Breast epithelium (tissue), 4 donors: ENCODE measurements at regions not wholly inside any gene's neighbourhood (a gene's known extent, or its start where the extent isn't known, plus 50 kb on each side); places are given as distances from the start of the nearest gene placed in this dataset.

Source experiments
- DNase-seq, 2 donors: peaks; one replicate each; pipeline ENCODE4 v3.0.0-alpha.2; 2019; ENCODE audit warnings: low spot score in 2 of 2
- H3K27ac ChIP-seq, 2 donors: fragments of 200-600 bp; sonication (generic) in 1 of 2; one replicate each; pipeline ENCODE4 v1.5.1; 2016 to 2019; ENCODE audit warnings: mild to moderate bottlenecking in 1 of 2
- H3K27me3 ChIP-seq, 2 donors: fragments of 200-600 bp; sonication (generic) in 1 of 2; one replicate each; pipeline versions ENCODE4 v1.5.1 to v1.6.0; 2017 to 2019; ENCODE audit warnings: control low read depth in 1 of 2, mild to moderate bottlenecking in 1 of 2
- H3K36me3 ChIP-seq: fragments of 200-600 bp; one replicate; pipeline ENCODE4 v1.5.1; 2019
- H3K4me1 ChIP-seq, 2 donors: fragments of 200-600 bp; sonication (generic); one replicate each; pipeline ENCODE4 v1.5.1; 2016 to 2019; ENCODE audit warnings: control low read depth in 1 of 2
- H3K4me3 ChIP-seq, 3 donors: fragments of 200-600 bp; sonication (generic); 1 replicate in 2 of 3; 2 replicates in 1 of 3; pipeline ENCODE4 v1.5.1; 2016 to 2019; ENCODE audit warnings: mild to moderate bottlenecking in 3 of 3, moderate library complexity in 2 of 3
- H3K9me3 ChIP-seq, 2 donors: fragments of 200-600 bp; sonication (generic) in 1 of 2; one replicate each; pipeline ENCODE4 v1.5.1; 2016 to 2019; ENCODE audit warnings: control low read depth in 1 of 2
- CTCF ChIP-seq, 3 donors: fragments of 450-650 bp; IDR thresholded peaks; one replicate each; pipeline ENCODE4 v1.5.1; 2016 to 2017; ENCODE audit warnings: antibody characterized with exemption in 3 of 3, mild to moderate bottlenecking in 3 of 3, moderate library complexity in 3 of 3
- POLR2A ChIP-seq: fragments of 450-650 bp; IDR thresholded peaks from one replicate; pipeline ENCODE4 v1.6.1; 2016; ENCODE audit warnings: antibody characterized with exemption, mild to moderate bottlenecking, moderate library complexity
- POLR2AphosphoS5 ChIP-seq, 3 donors: sonication (generic); formaldehyde crosslinking; IDR thresholded peaks; one replicate each; pipeline ENCODE4 v1.6.1; 2017; ENCODE audit warnings: antibody characterized with exemption in 3 of 3
- intact Hi-C: fragments of 100-400 bp; cut with DNase I; formaldehyde crosslinking; loops from one replicate; pipeline ENCODE4 v1.15.1; 2023; ENCODE audit warnings: low total_unique reads

DNA sequence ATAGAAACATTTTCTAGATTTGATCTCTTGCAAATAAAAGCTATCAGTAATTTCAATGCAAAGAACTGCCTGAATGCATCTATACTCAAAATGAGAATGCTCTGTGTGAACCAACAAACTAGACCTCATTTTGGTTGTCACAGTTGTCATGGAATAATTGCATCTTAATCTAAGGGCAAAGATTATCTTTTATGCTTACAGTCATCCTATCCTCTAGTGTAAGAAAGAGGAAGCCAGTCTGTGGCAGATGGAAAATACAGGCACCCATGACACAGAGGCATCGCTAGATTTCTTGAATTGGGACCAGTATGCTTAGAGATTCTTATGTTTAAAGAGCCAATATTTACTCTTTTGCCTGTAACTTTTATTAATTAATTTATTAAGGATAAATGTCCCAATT lies 95.0 kb downstream of the MACIR start:
- Histone ChIP-seq H3K36me3 (no peaks in the 10 kb centered on the region), H3K27me3 (no peaks in the 10 kb centered on the region), H3K4me1 (no peaks in the 10 kb centered on the region), H3K27ac (no peak overlapping the region), H3K9me3 (no peaks in the 10 kb centered on the region), H3K4me3 (no peak overlapping the region)
- no peak for DNase-seq
- no peak for TF ChIP-seq CTCF (IDR thresholded peaks at IDR 0.05)
- TF ChIP-seq POLR2A, result no peak
- TF ChIP-seq POLR2AphosphoS5 (IDR thresholded peaks at IDR 0.05), result no peak
- intact Hi-C loops, result no loop called here

GRCh38 chr5:103347716-103348423 lies 89.3 kb downstream of the MACIR start:
- intact Hi-C loops, result no loop called here
- Histone ChIP-seq H3K4me3 (no peak overlapping the region), H3K27me3 (no peaks in the 10 kb centered on the region), H3K36me3 (no peaks in the 10 kb centered on the region), H3K9me3 (no peaks in the 10 kb centered on the region), H3K27ac (no peak overlapping the region), H3K4me1 (no peaks in the 10 kb centered on the region)
- TF ChIP-seq POLR2A (no peak), POLR2AphosphoS5 (IDR thresholded peaks at IDR 0.05) (no peak), CTCF (IDR thresholded peaks at IDR 0.05) (no peak)
- DNase-seq, result no peak

DNA sequence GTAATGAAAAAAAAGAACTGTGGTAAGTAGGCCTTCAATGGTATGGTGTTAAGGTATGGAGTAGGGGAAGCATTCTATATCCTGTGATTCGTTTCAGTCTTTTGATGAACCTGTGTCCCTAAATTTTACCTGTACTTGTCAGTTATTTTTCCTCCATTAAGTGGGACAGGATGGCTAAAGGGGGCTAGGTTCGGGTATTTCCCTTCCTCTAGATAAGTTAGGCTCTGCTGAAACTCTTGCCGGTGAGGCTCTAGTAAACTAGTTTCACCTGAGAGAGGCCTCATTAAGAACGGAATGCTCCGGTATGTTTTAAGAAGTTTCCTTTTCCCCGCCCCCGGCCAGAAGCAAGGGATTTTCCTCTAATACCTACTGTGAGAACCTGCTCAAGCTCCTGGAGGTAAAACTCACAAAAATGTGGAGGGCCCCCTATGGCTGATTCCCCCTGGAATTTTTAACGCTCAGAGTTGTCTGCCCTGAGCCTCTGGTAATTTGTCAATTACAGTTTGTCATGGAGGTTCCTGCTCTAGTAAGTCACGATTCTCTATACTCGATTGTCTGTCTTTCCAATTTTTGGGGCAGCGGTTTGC lies 87.7 kb downstream of the MACIR start:
- H3K4me3 ChIP-seq, result no peak overlapping the region
- H3K4me1 ChIP-seq, result no peaks in the 10 kb centered on the region
- no peaks in the 10 kb centered on the region for H3K9me3 ChIP-seq
- TF ChIP-seq POLR2AphosphoS5 (IDR thresholded peaks at IDR 0.05), result no peak
- no peak for TF ChIP-seq POLR2A
- TF ChIP-seq CTCF (IDR thresholded peaks at IDR 0.05), result no peak
- DNase-seq, result no peak
- intact Hi-C loops, result no loop called here
- no peak overlapping the region for H3K27ac ChIP-seq
- no peaks in the 10 kb centered on the region for H3K36me3 ChIP-seq
- H3K27me3 ChIP-seq, result no peaks in the 10 kb centered on the region

- Histone ChIP-seq H3K9me3 (no peaks in the 10 kb centered on the region), H3K36me3 (no peaks in the 10 kb centered on the region), H3K27ac (no peak overlapping the region), H3K4me3 (no peak overlapping the region), H3K27me3 (no peaks in the 10 kb centered on the region), H3K4me1 (no peaks in the 10 kb centered on the region)
- intact Hi-C loops, result no loop called here
- DNase-seq, result no peak
- TF ChIP-seq CTCF (IDR thresholded peaks at IDR 0.05) (no peak), POLR2A (no peak), POLR2AphosphoS5 (IDR thresholded peaks at IDR 0.05) (no peak)
Measured at GRCh38 chr5:103345461-103345860, 86.9 kb downstream of the MACIR start.

- Histone ChIP-seq H3K27me3 (no peaks in the 10 kb centered on the region), H3K36me3 (no peaks in the 10 kb centered on the region), H3K27ac (no peak overlapping the region), H3K4me3 (no peak overlapping the region), H3K9me3 (no peaks in the 10 kb centered on the region), H3K4me1 (no peaks in the 10 kb centered on the region)
- TF ChIP-seq POLR2A (no peak), POLR2AphosphoS5 (IDR thresholded peaks at IDR 0.05) (no peak), CTCF (IDR thresholded peaks at IDR 0.05) (no peak)
- intact Hi-C loops, result no loop called here
- DNase-seq, result no peak
Measured at GRCh38 chr5:103340717-103341388, 82.3 kb downstream of the MACIR start.
